ENCODE measurements at regions not wholly inside any gene's neighbourhood (a gene's known extent, or its start where the extent isn't known, plus 50 kb on each side); places are given as distances from the start of the nearest gene placed in this dataset.

- no peak for TF ChIP-seq POLR2A (IDR thresholded peaks at IDR 0.05)
- TF ChIP-seq CTCF (IDR thresholded peaks at IDR 0.05), result no peak
- Histone ChIP-seq H3K9me3 (no peaks in the 10 kb centered on the region), H3K4me1 (no peaks in the 10 kb centered on the region), H3K27ac (no peak overlapping the region), H3K36me3 (no peaks in the 10 kb centered on the region), H3K4me3 (no peak overlapping the region), H3K27me3 (no peaks in the 10 kb centered on the region)
- no peak for DNase-seq
- intact Hi-C loops (cut with DNase I; ENCODE audit: low total_unique reads), result no loop called here
These were observed 359.5 kb downstream of the ZNF521 start for GRCh38 chr18:24992491-24992890.

GRCh38 chr18:24993628-24994027 is 358.3 kb downstream of the ZNF521 start:
- Histone ChIP-seq H3K4me3 (no peak overlapping the region), H3K27ac (no peak overlapping the region), H3K9me3 (no peaks in the 10 kb centered on the region), H3K4me1 (no peaks in the 10 kb centered on the region), H3K27me3 (no peaks in the 10 kb centered on the region), H3K36me3 (no peaks in the 10 kb centered on the region)
- no peak for DNase-seq
- intact Hi-C loops (cut with DNase I; ENCODE audit: low total_unique reads), result no loop called here
- no peak for TF ChIP-seq POLR2A (IDR thresholded peaks at IDR 0.05)
- TF ChIP-seq CTCF (IDR thresholded peaks at IDR 0.05), result no peak

GRCh38 chr18:24995056-24995455 is 356.9 kb downstream of the ZNF521 start:
- intact Hi-C loops (cut with DNase I; ENCODE audit: low total_unique reads), result no loop called here
- no peak overlapping the region for H3K27ac ChIP-seq
- H3K36me3 ChIP-seq, result no peaks in the 10 kb centered on the region
- H3K4me1 ChIP-seq, result no peaks in the 10 kb centered on the region
- TF ChIP-seq POLR2A (IDR thresholded peaks at IDR 0.05) (no peak), CTCF (IDR thresholded peaks at IDR 0.05) (no peak)
- H3K27me3 ChIP-seq, result no peaks in the 10 kb centered on the region
- peaks cover 0 to 13% of the 10 kb centered on the region in 2 donors for H3K9me3 ChIP-seq
- DNase-seq, result no peak
- no peak overlapping the region for H3K4me3 ChIP-seq

GRCh38 chr18:24995755-24996154 is 356.2 kb downstream of the ZNF521 start:
- Histone ChIP-seq H3K4me1 (no peaks in the 10 kb centered on the region), H3K4me3 (no peak overlapping the region), H3K27me3 (no peaks in the 10 kb centered on the region), H3K9me3 (peaks cover 0 to 17% of the 10 kb centered on the region in 2 donors), H3K27ac (no peak overlapping the region), H3K36me3 (no peaks in the 10 kb centered on the region)
- DNase-seq, result no peak
- TF ChIP-seq POLR2A (IDR thresholded peaks at IDR 0.05) (no peak), CTCF (IDR thresholded peaks at IDR 0.05) (no peak)
- intact Hi-C loops (cut with DNase I; ENCODE audit: low total_unique reads), result no loop called here

- Histone ChIP-seq H3K9me3 (peaks cover 0 to 17% of the 10 kb centered on the region in 2 donors), H3K27ac (no peak overlapping the region), H3K36me3 (no peaks in the 10 kb centered on the region), H3K27me3 (no peaks in the 10 kb centered on the region), H3K4me3 (no peak overlapping the region), H3K4me1 (no peaks in the 10 kb centered on the region)
- DNase-seq, result no peak
- intact Hi-C loops (cut with DNase I; ENCODE audit: low total_unique reads), result no loop called here
- TF ChIP-seq POLR2A (IDR thresholded peaks at IDR 0.05) (no peak), CTCF (IDR thresholded peaks at IDR 0.05) (no peak)
These were observed 352.2 kb downstream of the ZNF521 start for GRCh38 chr18:24999650-25000267.

Data from uterus (tissue), 3 donors.